Hepatocyte (in vitro differentiated cells): ENCODE measurements at regions not wholly inside any gene's neighbourhood (a gene's known extent, or its start where the extent isn't known, plus 50 kb on each side); places are given as distances from the start of the nearest gene placed in this dataset.

ENCODE experiments used
- EZH2 ChIP-seq: fragments of 200-600 bp; sonication (generic); IDR thresholded peaks from 2 replicates; pipeline ENCODE4 v1.6.1; 2016; ENCODE audit warnings: antibody characterized with exemption, mild to moderate bottlenecking, borderline replicate concordance
- EZH2phosphoT487 ChIP-seq: fragments of 200-600 bp; sonication (generic); IDR thresholded peaks from one replicate; pipeline ENCODE4 v1.6.1; 2018; ENCODE audit warnings: antibody characterized with exemption, mild to moderate bottlenecking, low read depth, moderate library complexity; ENCODE audit not compliant: unreplicated experiment, severe bottlenecking
- TF ChIP-seq, protein P1 (sequence below): fragments of 200-600 bp; sonication (generic); IDR thresholded peaks from 2 replicates; pipeline ENCODE4 v1.5.1; 2016; ENCODE audit warnings: antibody characterized with exemption, mild to moderate bottlenecking; ENCODE audit not compliant: poor library complexity

DNA sequence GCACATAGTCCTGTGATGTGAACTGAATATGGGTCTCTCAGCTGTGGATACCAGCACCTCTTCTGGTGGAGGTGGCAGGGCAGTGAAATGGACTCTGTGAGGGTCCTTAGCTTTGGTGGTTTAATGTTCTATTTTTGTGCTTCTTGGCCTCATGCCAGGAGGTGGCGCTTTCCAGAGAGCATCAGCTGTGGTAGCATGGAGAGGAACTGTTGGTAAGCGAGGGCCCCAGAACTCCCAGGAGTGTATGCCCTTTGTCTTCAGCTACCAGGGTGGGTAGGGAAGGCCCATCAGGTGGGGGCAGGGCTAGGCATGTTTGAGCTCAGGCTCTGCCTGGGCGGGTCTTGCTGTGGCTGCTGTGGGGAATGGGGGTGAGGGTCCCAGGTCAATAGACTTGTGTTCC is 241.7 kb downstream of the AEBP2 start:
- TF ChIP-seq, protein P1, sequence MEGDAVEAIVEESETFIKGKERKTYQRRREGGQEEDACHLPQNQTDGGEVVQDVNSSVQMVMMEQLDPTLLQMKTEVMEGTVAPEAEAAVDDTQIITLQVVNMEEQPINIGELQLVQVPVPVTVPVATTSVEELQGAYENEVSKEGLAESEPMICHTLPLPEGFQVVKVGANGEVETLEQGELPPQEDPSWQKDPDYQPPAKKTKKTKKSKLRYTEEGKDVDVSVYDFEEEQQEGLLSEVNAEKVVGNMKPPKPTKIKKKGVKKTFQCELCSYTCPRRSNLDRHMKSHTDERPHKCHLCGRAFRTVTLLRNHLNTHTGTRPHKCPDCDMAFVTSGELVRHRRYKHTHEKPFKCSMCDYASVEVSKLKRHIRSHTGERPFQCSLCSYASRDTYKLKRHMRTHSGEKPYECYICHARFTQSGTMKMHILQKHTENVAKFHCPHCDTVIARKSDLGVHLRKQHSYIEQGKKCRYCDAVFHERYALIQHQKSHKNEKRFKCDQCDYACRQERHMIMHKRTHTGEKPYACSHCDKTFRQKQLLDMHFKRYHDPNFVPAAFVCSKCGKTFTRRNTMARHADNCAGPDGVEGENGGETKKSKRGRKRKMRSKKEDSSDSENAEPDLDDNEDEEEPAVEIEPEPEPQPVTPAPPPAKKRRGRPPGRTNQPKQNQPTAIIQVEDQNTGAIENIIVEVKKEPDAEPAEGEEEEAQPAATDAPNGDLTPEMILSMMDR, result no peak
- TF ChIP-seq EZH2 (no peak), EZH2phosphoT487 (no peak)
